ENCODE measurements at regions not wholly inside any gene's neighbourhood (a gene's known extent, or its start where the extent isn't known, plus 50 kb on each side); places are given as distances from the start of the nearest gene placed in this dataset.
"Not testable (repeated sequence)": the region's sequence is repeated elsewhere in the genome, so short reads cannot be mapped to it uniquely, and the experiment has no call there.

GRCh38 chr12:124201248-124201647 lies 93.6 kb upstream of the RFLNA start:
- intact Hi-C loops (cut with DNase I): no loop called here
- ATAC-seq (no peak), DNase-seq (ENCODE audit: missing footprints) (no peak)

GRCh38 chr12:124203176-124203575 lies 91.7 kb upstream of the RFLNA start:
- DNase-seq (ENCODE audit: missing footprints) (no peak), ATAC-seq (no peak)
- intact Hi-C loops (cut with DNase I): no loop called here

- ATAC-seq (no peak), DNase-seq (ENCODE audit: missing footprints) (no peak)
- intact Hi-C loops (cut with DNase I): no loop called here
These were observed 89.5 kb upstream of the RFLNA start for GRCh38 chr12:124205405-124205804.

GRCh38 chr12:124207049-124207448 lies 87.8 kb upstream of the RFLNA start:
- intact Hi-C loops (cut with DNase I): no loop called here
- DNase-seq (ENCODE audit: missing footprints): no peak

GRCh38 chr12:124207617-124208016 lies 87.3 kb upstream of the RFLNA start:
- DNase-seq (ENCODE audit: missing footprints): no peak
- intact Hi-C loops (cut with DNase I): no loop called here
- no peak for ATAC-seq

More at GRCh38 chr12:124207049-124207448, 87.8 kb upstream of the RFLNA start:
- no peak for ATAC-seq

- DNase-seq (ENCODE audit: missing footprints) (no peak), ATAC-seq (no peak)
- intact Hi-C loops (cut with DNase I): no loop called here
These were observed 86.4 kb upstream of the RFLNA start for GRCh38 chr12:124208489-124208888.

- intact Hi-C loops (cut with DNase I): no loop called here
- no peak for ATAC-seq
- no peak for DNase-seq (ENCODE audit: missing footprints)
These were observed 83.8 kb upstream of the RFLNA start for GRCh38 chr12:124210991-124211577.

GRCh38 chr12:124211753-124212152 lies 83.1 kb upstream of the RFLNA start:
- intact Hi-C loops (cut with DNase I): no loop called here
- ATAC-seq: no peak
- DNase-seq (ENCODE audit: missing footprints): no peak

- intact Hi-C loops (cut with DNase I): no loop called here
- no peak for ATAC-seq
- no peak for DNase-seq (ENCODE audit: missing footprints)
These were observed 81.1 kb upstream of the RFLNA start for GRCh38 chr12:124213666-124214347.

GRCh38 chr12:124214574-124214973 lies 80.3 kb upstream of the RFLNA start:
- ATAC-seq: no peak
- intact Hi-C loops (cut with DNase I): no loop called here
- DNase-seq (ENCODE audit: missing footprints): no peak

- ATAC-seq: no peak
- no peak for DNase-seq (ENCODE audit: missing footprints)
These were observed 77.9 kb upstream of the RFLNA start for GRCh38 chr12:124216966-124217365.

GRCh38 chr12:124217508-124218242 lies 77.2 kb upstream of the RFLNA start:
- no peak for ATAC-seq
- intact Hi-C loops (cut with DNase I): no loop called here

More at GRCh38 chr12:124216966-124217365, 77.9 kb upstream of the RFLNA start:
- intact Hi-C loops (cut with DNase I): no loop called here

GRCh38 chr12:124218243-124218560 lies 76.7 kb upstream of the RFLNA start:
- intact Hi-C loops (cut with DNase I): no loop called here
- ATAC-seq (no peak), DNase-seq (ENCODE audit: missing footprints) (no peak)

More at GRCh38 chr12:124217508-124218242, 77.2 kb upstream of the RFLNA start:
- DNase-seq (ENCODE audit: missing footprints): no peak

- ATAC-seq; intact Hi-C loops (cut with DNase I); DNase-seq (ENCODE audit: missing footprints): not testable (repeated sequence)
These were observed 76.2 kb upstream of the RFLNA start for GRCh38 chr12:124218650-124219049.

GRCh38 chr12:124222368-124223245 lies 72.3 kb upstream of the RFLNA start:
- ATAC-seq (no peak), DNase-seq (ENCODE audit: missing footprints) (no peak)
- intact Hi-C loops (cut with DNase I): no loop called here

GRCh38 chr12:124223733-124224138 lies 71.2 kb upstream of the RFLNA start:
- DNase-seq (ENCODE audit: missing footprints); ATAC-seq; intact Hi-C loops (cut with DNase I): not testable (repeated sequence)

GRCh38 chr12:124224535-124225110 lies 70.3 kb upstream of the RFLNA start:
- ATAC-seq: no peak
- DNase-seq (ENCODE audit: missing footprints): no peak
- intact Hi-C loops (cut with DNase I): no loop called here

- intact Hi-C loops (cut with DNase I): no loop called here
These were observed 69.2 kb upstream of the RFLNA start for GRCh38 chr12:124225730-124226129.

More at GRCh38 chr12:124225730-124226129, 69.2 kb upstream of the RFLNA start:
- ATAC-seq: no peak
- DNase-seq (ENCODE audit: missing footprints): no peak
